ENCODE measurements at regions not wholly inside any gene's neighbourhood (a gene's known extent, or its start where the extent isn't known, plus 50 kb on each side); places are given as distances from the start of the nearest gene placed in this dataset.

DNA sequence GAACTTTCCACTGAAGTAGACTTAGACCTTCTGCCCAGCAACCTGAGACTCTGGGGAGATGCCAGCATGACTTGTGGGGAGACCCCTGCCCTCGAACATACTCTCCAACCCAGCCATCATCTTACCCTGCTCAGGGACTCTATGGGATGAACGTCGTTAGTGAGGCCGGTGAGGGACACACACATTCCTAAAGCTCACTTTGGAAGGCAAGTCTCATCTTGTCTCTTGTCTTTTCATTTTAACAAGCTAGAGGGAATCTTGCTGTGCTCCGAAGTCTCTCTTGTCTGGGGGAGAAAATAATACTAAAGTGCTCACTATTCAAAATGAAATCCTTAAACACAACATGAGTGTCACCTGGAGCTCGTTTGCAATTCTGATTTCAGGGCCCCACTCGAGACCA lies 239.5 kb upstream of the HES1 start:
- no peaks in the 10 kb centered on the region for H3K9me3 ChIP-seq
- no peaks in the 10 kb centered on the region for H3K27me3 ChIP-seq
- no peak overlapping the region for H3K27ac ChIP-seq
- TF ChIP-seq, protein P1, sequence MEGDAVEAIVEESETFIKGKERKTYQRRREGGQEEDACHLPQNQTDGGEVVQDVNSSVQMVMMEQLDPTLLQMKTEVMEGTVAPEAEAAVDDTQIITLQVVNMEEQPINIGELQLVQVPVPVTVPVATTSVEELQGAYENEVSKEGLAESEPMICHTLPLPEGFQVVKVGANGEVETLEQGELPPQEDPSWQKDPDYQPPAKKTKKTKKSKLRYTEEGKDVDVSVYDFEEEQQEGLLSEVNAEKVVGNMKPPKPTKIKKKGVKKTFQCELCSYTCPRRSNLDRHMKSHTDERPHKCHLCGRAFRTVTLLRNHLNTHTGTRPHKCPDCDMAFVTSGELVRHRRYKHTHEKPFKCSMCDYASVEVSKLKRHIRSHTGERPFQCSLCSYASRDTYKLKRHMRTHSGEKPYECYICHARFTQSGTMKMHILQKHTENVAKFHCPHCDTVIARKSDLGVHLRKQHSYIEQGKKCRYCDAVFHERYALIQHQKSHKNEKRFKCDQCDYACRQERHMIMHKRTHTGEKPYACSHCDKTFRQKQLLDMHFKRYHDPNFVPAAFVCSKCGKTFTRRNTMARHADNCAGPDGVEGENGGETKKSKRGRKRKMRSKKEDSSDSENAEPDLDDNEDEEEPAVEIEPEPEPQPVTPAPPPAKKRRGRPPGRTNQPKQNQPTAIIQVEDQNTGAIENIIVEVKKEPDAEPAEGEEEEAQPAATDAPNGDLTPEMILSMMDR (IDR thresholded peaks at IDR 0.05) = no peak
- no peak for TF ChIP-seq POLR2A (IDR thresholded peaks at IDR 0.05)
- no peak for TF ChIP-seq POLR2AphosphoS5 (IDR thresholded peaks at IDR 0.05; ENCODE audit: insufficient read depth in 1 of 2, low read depth in 1 of 2)
- no peaks in the 10 kb centered on the region for H3K36me3 ChIP-seq
- H3K4me1 ChIP-seq = peaks cover 4% of the 10 kb centered on the region
- H3K4me3 ChIP-seq = no peak overlapping the region
- no peak for DNase-seq (ENCODE audit: extremely low spot score in 2 of 2)
- intact Hi-C loops (cut with DNase I) = no loop called here

DNA sequence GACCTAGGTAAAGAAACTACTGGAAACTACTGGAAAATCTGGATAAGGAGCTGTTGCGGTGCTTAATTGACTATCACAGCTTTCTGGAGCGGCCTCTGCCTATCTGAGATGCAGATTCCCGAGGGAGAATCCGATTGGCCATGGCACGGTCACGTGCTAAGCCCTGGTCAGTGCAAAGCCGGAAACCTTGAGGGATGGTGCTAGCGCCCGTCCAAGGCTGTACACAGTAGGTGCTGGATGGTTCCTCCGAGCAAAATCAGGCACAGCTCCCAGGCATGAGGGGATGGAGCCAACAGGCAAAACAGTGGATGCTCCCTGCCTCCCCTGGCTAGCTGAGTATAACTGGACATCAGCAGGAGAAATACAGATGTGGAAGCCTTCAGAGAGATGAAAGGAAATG lies 238.7 kb upstream of the HES1 start:
- Histone ChIP-seq H3K27me3 (no peaks in the 10 kb centered on the region), H3K27ac (no peak overlapping the region), H3K9me3 (no peaks in the 10 kb centered on the region), H3K4me1 (peaks cover 4% of the 10 kb centered on the region), H3K36me3 (no peaks in the 10 kb centered on the region), H3K4me3 (no peak overlapping the region)
- intact Hi-C loops (cut with DNase I) = no loop called here
- TF ChIP-seq POLR2AphosphoS5 (IDR thresholded peaks at IDR 0.05; ENCODE audit: insufficient read depth in 1 of 2, low read depth in 1 of 2) = no peak
- TF ChIP-seq, protein P1 (IDR thresholded peaks at IDR 0.05) = no peak
- TF ChIP-seq POLR2A (IDR thresholded peaks at IDR 0.05) = no peak
- no peak for DNase-seq (ENCODE audit: extremely low spot score in 2 of 2)

DNA sequence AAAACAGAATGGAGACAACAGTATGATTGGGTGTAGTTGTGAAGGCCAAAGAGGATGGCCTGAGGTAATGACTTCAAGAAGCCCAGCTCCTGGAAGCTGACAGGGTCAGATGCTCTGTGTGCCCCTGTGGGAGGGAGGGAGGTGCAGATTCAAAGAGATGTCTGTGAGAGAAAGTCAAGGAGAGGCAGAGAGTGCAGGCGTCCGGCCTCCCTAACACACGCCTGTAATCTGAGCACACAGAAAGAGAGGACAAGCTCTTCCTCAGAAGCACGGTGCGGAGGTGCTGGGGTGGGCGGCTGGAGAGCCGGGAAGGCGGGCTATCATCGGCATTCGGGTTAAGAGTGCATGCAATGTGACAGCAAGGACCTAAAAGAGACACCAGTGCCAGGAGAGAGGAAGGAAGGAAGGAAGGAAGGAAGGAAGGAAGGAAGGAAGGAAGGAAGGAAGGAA lies 238.2 kb upstream of the HES1 start:
- no peak overlapping the region for H3K27ac ChIP-seq
- intact Hi-C loops (cut with DNase I) = no loop called here
- no peak for DNase-seq (ENCODE audit: extremely low spot score in 2 of 2)
- TF ChIP-seq, protein P1 (IDR thresholded peaks at IDR 0.05) = no peak
- TF ChIP-seq POLR2AphosphoS5 (IDR thresholded peaks at IDR 0.05; ENCODE audit: insufficient read depth in 1 of 2, low read depth in 1 of 2) (no peak), POLR2A (IDR thresholded peaks at IDR 0.05) (no peak)
- no peaks in the 10 kb centered on the region for H3K9me3 ChIP-seq
- H3K4me3 ChIP-seq = no peak overlapping the region
- H3K36me3 ChIP-seq = no peaks in the 10 kb centered on the region
- H3K4me1 ChIP-seq = peaks cover 4% of the 10 kb centered on the region
- no peaks in the 10 kb centered on the region for H3K27me3 ChIP-seq

DNA sequence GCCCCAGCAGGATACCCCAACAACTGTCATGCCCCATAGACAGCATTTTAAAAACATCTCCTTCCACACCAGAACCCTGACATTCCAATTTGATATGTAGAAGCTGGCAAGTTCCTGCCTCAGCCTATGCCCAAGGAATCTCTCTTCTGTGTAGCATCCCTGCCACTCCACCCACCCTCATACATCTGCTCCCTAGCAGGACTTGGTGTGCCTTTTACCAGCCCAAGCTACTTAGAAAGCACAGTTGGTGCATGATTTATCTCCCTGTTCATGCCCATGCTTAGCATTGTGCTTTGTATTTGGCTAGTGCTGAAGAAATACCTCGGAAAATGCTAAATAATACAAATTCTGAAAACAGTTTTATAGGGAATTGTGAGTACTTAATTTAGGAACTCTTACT lies 236.9 kb upstream of the HES1 start:
- Histone ChIP-seq H3K9me3 (no peaks in the 10 kb centered on the region), H3K4me3 (no peak overlapping the region), H3K27me3 (no peaks in the 10 kb centered on the region), H3K4me1 (no peaks in the 10 kb centered on the region), H3K27ac (no peak overlapping the region), H3K36me3 (no peaks in the 10 kb centered on the region)
- TF ChIP-seq POLR2AphosphoS5 (IDR thresholded peaks at IDR 0.05; ENCODE audit: insufficient read depth in 1 of 2, low read depth in 1 of 2) (no peak), POLR2A (IDR thresholded peaks at IDR 0.05) (no peak)
- TF ChIP-seq, protein P1 (IDR thresholded peaks at IDR 0.05) = no peak
- no peak for DNase-seq (ENCODE audit: extremely low spot score in 2 of 2)
- intact Hi-C loops (cut with DNase I) = no loop called here

DNA sequence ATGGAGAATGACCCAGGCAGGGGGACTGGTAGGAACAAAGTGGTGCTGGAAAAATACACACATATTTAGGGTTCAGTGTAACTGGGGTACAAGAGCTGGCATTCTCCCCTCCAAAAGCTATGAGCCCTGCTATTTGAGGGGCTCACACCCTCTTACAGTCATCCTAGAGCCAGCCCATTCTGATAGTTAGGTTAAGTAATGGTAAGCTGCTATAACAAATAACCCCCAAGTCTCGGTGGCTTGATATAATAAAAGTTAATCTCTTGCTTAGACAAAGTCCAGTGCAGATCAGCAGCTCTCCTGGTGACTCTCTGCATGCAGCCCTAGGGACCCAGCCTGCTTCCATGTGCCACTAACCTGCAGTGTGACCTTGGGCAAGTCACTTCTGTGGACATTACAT lies 234.9 kb upstream of the HES1 start:
- Histone ChIP-seq H3K36me3 (no peaks in the 10 kb centered on the region), H3K4me1 (peaks cover 9% of the 10 kb centered on the region), H3K4me3 (no peak overlapping the region), H3K27me3 (no peaks in the 10 kb centered on the region), H3K9me3 (no peaks in the 10 kb centered on the region), H3K27ac (no peak overlapping the region)
- TF ChIP-seq POLR2AphosphoS5 (IDR thresholded peaks at IDR 0.05; ENCODE audit: insufficient read depth in 1 of 2, low read depth in 1 of 2) (no peak), POLR2A (IDR thresholded peaks at IDR 0.05) (no peak)
- TF ChIP-seq, protein P1 (IDR thresholded peaks at IDR 0.05) = no peak
- DNase-seq (ENCODE audit: extremely low spot score in 2 of 2) = no peak
- intact Hi-C loops (cut with DNase I) = no loop called here
